H9 (cell line): ENCODE measurements at regions not wholly inside any gene's neighbourhood (a gene's known extent, or its start where the extent isn't known, plus 50 kb on each side); places are given as distances from the start of the nearest gene placed in this dataset.

ENCODE experiments used
- DNase-seq: peaks from one replicate; pipeline ENCODE4 v3.0.0-alpha.2; 2017
- H2AFZ ChIP-seq: one replicate; pipeline ENCODE4 v1.6.1; 2013; ENCODE audit warnings: mild to moderate bottlenecking, low read length, control low read depth, moderate library complexity
- H2AK5ac ChIP-seq: 2 replicates; pipeline ENCODE4 v1.6.1; 2013; ENCODE audit warnings: low read length, control low read depth, mixed read lengths; ENCODE audit not compliant: insufficient read length
- H2BK120ac ChIP-seq: one replicate; pipeline ENCODE4 v1.6.1; 2013; ENCODE audit warnings: low read depth, mild to moderate bottlenecking, low read length, control low read depth, inconsistent platforms; ENCODE audit not compliant: poor library complexity, severe bottlenecking
- H2BK12ac ChIP-seq: 2 replicates; pipeline ENCODE4 v1.6.1; 2013; ENCODE audit warnings: low read length, control low read depth, mixed read lengths, low read depth; ENCODE audit not compliant: insufficient read length
- H2BK15ac ChIP-seq: 2 replicates; pipeline ENCODE4 v1.6.1; 2013; ENCODE audit warnings: low read depth, low read length, control low read depth
- H2BK20ac ChIP-seq: one replicate; pipeline ENCODE4 v1.6.1; 2013; ENCODE audit warnings: low read depth, mild to moderate bottlenecking, low read length, control low read depth, inconsistent platforms; ENCODE audit not compliant: poor library complexity, severe bottlenecking
- H2BK5ac ChIP-seq: 2 replicates; pipeline ENCODE4 v1.6.1; 2013; ENCODE audit warnings: low read length, control low read depth, mixed read lengths; ENCODE audit not compliant: insufficient read length
- H3K14ac ChIP-seq: 2 replicates; pipeline ENCODE4 v1.6.1; 2013; ENCODE audit warnings: low read length, control low read depth; ENCODE audit not compliant: insufficient read depth
- H3K18ac ChIP-seq: 2 replicates; pipeline ENCODE4 v1.6.1; 2013; ENCODE audit warnings: low read depth, mild to moderate bottlenecking, mixed read lengths, low read length, control low read depth; ENCODE audit not compliant: insufficient read length
- H3K23ac ChIP-seq: 2 replicates; pipeline ENCODE4 v1.6.1; 2013; ENCODE audit warnings: low read length, control low read depth, mixed read lengths, low read depth; ENCODE audit not compliant: insufficient read length
- H3K23me2 ChIP-seq: 2 replicates; pipeline ENCODE4 v1.6.1; 2013; ENCODE audit warnings: low read depth, mild to moderate bottlenecking, mixed read lengths, low read length, control low read depth; ENCODE audit not compliant: insufficient read length, poor library complexity, severe bottlenecking
- H3K27ac ChIP-seq: 2 replicates; pipeline ENCODE4 v1.5.1; 2013; ENCODE audit warnings: low read length, control low read depth, mixed read lengths, low read depth; ENCODE audit not compliant: insufficient read length
- H3K27me3 ChIP-seq: 2 replicates; pipeline ENCODE4 v1.6.1; 2013; ENCODE audit warnings: low read length, control low read depth, inconsistent platforms; ENCODE audit not compliant: insufficient read depth
- H3K4ac ChIP-seq: 2 replicates; pipeline ENCODE4 v1.6.1; 2013; ENCODE audit warnings: low read depth, mild to moderate bottlenecking, control low read depth, inconsistent platforms, low read length, moderate library complexity
- H3K4me1 ChIP-seq: 2 replicates; pipeline ENCODE4 v1.6.1; 2013; ENCODE audit warnings: low read length, control low read depth, inconsistent platforms; ENCODE audit not compliant: insufficient read depth
- H3K4me2 ChIP-seq: 2 replicates; pipeline ENCODE4 v1.6.1; 2013; ENCODE audit warnings: low read length, control low read depth, mixed read lengths; ENCODE audit not compliant: insufficient read length, insufficient read depth
- H3K56ac ChIP-seq: 2 replicates; pipeline ENCODE4 v1.6.1; 2013; ENCODE audit warnings: low read depth, mild to moderate bottlenecking, mixed read lengths, low read length, control low read depth; ENCODE audit not compliant: insufficient read length
- H3K79me1 ChIP-seq: 2 replicates; pipeline ENCODE4 v1.6.1; 2013; ENCODE audit warnings: low read depth, mild to moderate bottlenecking, moderate library complexity, low read length, control low read depth, inconsistent platforms; ENCODE audit not compliant: insufficient read depth, poor library complexity, severe bottlenecking
- H3K79me2 ChIP-seq: 2 replicates; pipeline ENCODE4 v1.6.1; 2013; ENCODE audit warnings: low read length, control low read depth, inconsistent platforms; ENCODE audit not compliant: insufficient read depth
- H3K9ac ChIP-seq: 2 replicates; pipeline ENCODE4 v1.6.1; 2013; ENCODE audit warnings: low read length, control low read depth, mixed read lengths; ENCODE audit not compliant: insufficient read length; ENCODE audit errors: extremely low read depth
- H3K9me3 ChIP-seq: one replicate; pipeline ENCODE4 v1.6.1; 2013; ENCODE audit warnings: low read depth, low read length, inconsistent platforms; ENCODE audit not compliant: control insufficient read depth
- H3T11ph ChIP-seq: one replicate; pipeline ENCODE4 v1.6.1; 2013; ENCODE audit warnings: mild to moderate bottlenecking, low read length, control low read depth, inconsistent platforms
- H4K20me1 ChIP-seq: one replicate; pipeline ENCODE4 v1.6.1; 2013; ENCODE audit not compliant: control insufficient read depth, insufficient read length, insufficient read depth
- H4K5ac ChIP-seq: 2 replicates; pipeline ENCODE4 v1.6.1; 2013; ENCODE audit warnings: low read depth, mild to moderate bottlenecking, mixed read lengths, low read length, control low read depth; ENCODE audit not compliant: insufficient read length
- H4K8ac ChIP-seq: replicated peaks from 2 replicates; pipeline ENCODE4 v1.6.1; 2013; ENCODE audit warnings: low read length, control low read depth, mixed read lengths, low read depth; ENCODE audit not compliant: insufficient read length
- H4K91ac ChIP-seq: 2 replicates; pipeline ENCODE4 v1.6.1; 2013; ENCODE audit warnings: low read depth, mild to moderate bottlenecking, moderate library complexity, mixed read lengths, low read length, control low read depth; ENCODE audit not compliant: insufficient read length
- H3K27ac Mint-ChIP-seq, 3 experiments: 2 replicates in 2 of 3; 3 replicates in 1 of 3; pipeline ENCODE4 v1.8.0; 2020 to 2021; ENCODE audit warnings: mixed read lengths in 3 of 3, mild to moderate bottlenecking in 1 of 3, moderate library complexity in 1 of 3
- H3K27me3 Mint-ChIP-seq: 2 replicates; pipeline ENCODE4 v1.8.0; 2021; ENCODE audit warnings: low read depth, mild to moderate bottlenecking, moderate library complexity, mixed read lengths
- H3K36me3 Mint-ChIP-seq, 3 experiments: 2 replicates in 2 of 3; 3 replicates in 1 of 3; pipeline ENCODE4 v1.8.0; 2020 to 2021; ENCODE audit warnings: low read depth in 3 of 3, mixed read lengths in 3 of 3; ENCODE audit not compliant: insufficient read depth in 1 of 3
- H3K4me1 Mint-ChIP-seq, 2 experiments: 2 replicates each; pipeline ENCODE4 v1.8.0; 2020; ENCODE audit warnings: mixed read lengths in 2 of 2
- H3K4me3 Mint-ChIP-seq, 2 experiments: 2 replicates in 1 of 2; 3 replicates in 1 of 2; pipeline ENCODE4 v1.8.0; 2020 to 2021; ENCODE audit warnings: mild to moderate bottlenecking in 2 of 2, mixed read lengths in 2 of 2, moderate library complexity in 1 of 2
- H3K9me3 Mint-ChIP-seq, 2 experiments: 2 replicates in 1 of 2; 3 replicates in 1 of 2; pipeline ENCODE4 v1.8.0; 2020; ENCODE audit warnings: mild to moderate bottlenecking in 2 of 2, mixed read lengths in 2 of 2, moderate library complexity in 1 of 2
- CTCF ChIP-seq: fragments of 200-600 bp; sonication (generic); conservative IDR thresholded peaks from 3 replicates; pipeline ENCODE4 v1.8.0; 2021; ENCODE audit warnings: antibody characterized with exemption, mild to moderate bottlenecking
- WGBS: extraction: QIAGEN DNeasy Blood & Tissue Kit; methylation state at CpG from one replicate; pipeline ENCODE4 v1.1.7; 2013; ENCODE audit warnings: missing lambda C conversion rate, low lambda C conversion rate, mixed read lengths; ENCODE audit not compliant: insufficient read length; ENCODE audit errors: extremely low coverage; 5-methylcytosine and 5-hydroxymethylcytosine counted together

DNA sequence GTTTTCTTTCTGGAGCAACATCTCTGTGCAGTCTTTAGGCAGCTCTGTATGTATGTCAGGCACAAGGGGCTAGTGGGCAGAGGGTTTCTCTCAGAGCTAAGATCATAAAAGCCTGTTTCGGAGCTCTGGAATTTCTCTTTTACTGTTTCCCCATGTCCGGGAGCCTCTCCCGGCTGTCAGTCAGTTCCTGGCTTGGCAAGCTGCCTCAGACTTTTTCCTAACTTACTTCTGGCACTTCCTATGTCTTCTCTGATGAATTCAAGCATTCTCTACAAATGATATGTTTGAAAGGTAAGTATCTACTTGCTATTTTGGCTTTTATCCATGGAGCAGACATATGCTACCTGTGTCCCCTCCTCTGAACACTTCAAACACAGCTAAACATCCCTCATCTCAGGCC lies 129.3 kb upstream of the PGRMC2 start:
- no peak overlapping the region for H4K5ac ChIP-seq
- no peak overlapping the region for H3K56ac ChIP-seq
- Mint-ChIP-seq H3K27ac (no peak overlapping the region), H3K27me3 (no peaks in the 10 kb centered on the region), H3K4me3 (no peak overlapping the region), H3K36me3 (no peaks in the 10 kb centered on the region), H3K9me3 (no peaks in the 10 kb centered on the region), H3K4me1 (peaks cover 6 to 10% of the 10 kb centered on the region in 2 experiments; a peak in 3 of 4 replicates)
- no peak overlapping the region for H3K4me2 ChIP-seq
- no peak overlapping the region for H3K14ac ChIP-seq
- no peak overlapping the region for H3K18ac ChIP-seq
- no peak overlapping the region for H2AK5ac ChIP-seq
- H3K23ac ChIP-seq: no peak overlapping the region
- H3K23me2 ChIP-seq: no peaks in the 10 kb centered on the region
- no peaks in the 10 kb centered on the region for H3K9me3 ChIP-seq
- H2BK5ac ChIP-seq: no peak overlapping the region
- no peak overlapping the region for H4K8ac ChIP-seq
- DNase-seq: no peak
- no peak overlapping the region for H2BK15ac ChIP-seq
- no peaks in the 10 kb centered on the region for H4K20me1 ChIP-seq
- H3T11ph ChIP-seq: no peak overlapping the region
- no peak for TF ChIP-seq CTCF
- H3K4me1 ChIP-seq: no peaks in the 10 kb centered on the region
- no CpG with 5 or more reads among the region's 3 CpGs for WGBS
- no peak overlapping the region for H4K91ac ChIP-seq
- H2BK120ac ChIP-seq: no peak overlapping the region
- H3K27me3 ChIP-seq: no peaks in the 10 kb centered on the region
- no peaks in the 10 kb centered on the region for H3K79me1 ChIP-seq
- H2AFZ ChIP-seq: no peak overlapping the region
- H3K27ac ChIP-seq: no peak overlapping the region
- no peak overlapping the region for H3K4ac ChIP-seq
- H2BK20ac ChIP-seq: no peak overlapping the region
- no peak overlapping the region for H2BK12ac ChIP-seq
- no peak overlapping the region for H3K9ac ChIP-seq
- no peaks in the 10 kb centered on the region for H3K79me2 ChIP-seq
